Hepatocyte (in vitro differentiated cells): ENCODE measurements at regions not wholly inside any gene's neighbourhood (a gene's known extent, or its start where the extent isn't known, plus 50 kb on each side); places are given as distances from the start of the nearest gene placed in this dataset.

Source experiments
- EZH2 ChIP-seq: fragments of 200-600 bp; sonication (generic); IDR thresholded peaks from 2 replicates; pipeline ENCODE4 v1.6.1; 2016; ENCODE audit warnings: antibody characterized with exemption, mild to moderate bottlenecking, borderline replicate concordance
- EZH2phosphoT487 ChIP-seq: fragments of 200-600 bp; sonication (generic); IDR thresholded peaks from one replicate; pipeline ENCODE4 v1.6.1; 2018; ENCODE audit warnings: antibody characterized with exemption, mild to moderate bottlenecking, low read depth, moderate library complexity; ENCODE audit not compliant: unreplicated experiment, severe bottlenecking
- TF ChIP-seq, protein P1 (sequence below): fragments of 200-600 bp; sonication (generic); IDR thresholded peaks from 2 replicates; pipeline ENCODE4 v1.5.1; 2016; ENCODE audit warnings: antibody characterized with exemption, mild to moderate bottlenecking; ENCODE audit not compliant: poor library complexity

DNA sequence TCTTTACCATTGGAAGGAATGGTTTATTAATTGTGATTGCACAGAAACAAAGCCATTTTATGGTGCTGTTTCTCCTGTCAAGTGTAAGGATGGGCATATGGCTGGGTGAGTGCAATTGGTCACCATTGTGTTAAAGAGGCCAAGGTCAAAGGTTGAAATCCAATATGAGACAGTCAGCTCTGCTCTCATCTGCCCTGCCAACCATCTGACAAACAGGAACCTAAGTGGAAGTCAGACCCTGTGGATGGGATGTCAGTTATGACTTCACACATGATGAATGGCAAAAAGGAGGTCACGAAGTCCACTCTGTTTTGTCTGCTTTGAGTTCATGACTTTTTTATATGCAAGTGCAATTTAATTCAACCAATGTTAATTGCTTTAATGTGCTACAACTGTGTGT lies 172.7 kb upstream of the TMEM229A start:
- TF ChIP-seq EZH2phosphoT487: no peak
- TF ChIP-seq, protein P1, sequence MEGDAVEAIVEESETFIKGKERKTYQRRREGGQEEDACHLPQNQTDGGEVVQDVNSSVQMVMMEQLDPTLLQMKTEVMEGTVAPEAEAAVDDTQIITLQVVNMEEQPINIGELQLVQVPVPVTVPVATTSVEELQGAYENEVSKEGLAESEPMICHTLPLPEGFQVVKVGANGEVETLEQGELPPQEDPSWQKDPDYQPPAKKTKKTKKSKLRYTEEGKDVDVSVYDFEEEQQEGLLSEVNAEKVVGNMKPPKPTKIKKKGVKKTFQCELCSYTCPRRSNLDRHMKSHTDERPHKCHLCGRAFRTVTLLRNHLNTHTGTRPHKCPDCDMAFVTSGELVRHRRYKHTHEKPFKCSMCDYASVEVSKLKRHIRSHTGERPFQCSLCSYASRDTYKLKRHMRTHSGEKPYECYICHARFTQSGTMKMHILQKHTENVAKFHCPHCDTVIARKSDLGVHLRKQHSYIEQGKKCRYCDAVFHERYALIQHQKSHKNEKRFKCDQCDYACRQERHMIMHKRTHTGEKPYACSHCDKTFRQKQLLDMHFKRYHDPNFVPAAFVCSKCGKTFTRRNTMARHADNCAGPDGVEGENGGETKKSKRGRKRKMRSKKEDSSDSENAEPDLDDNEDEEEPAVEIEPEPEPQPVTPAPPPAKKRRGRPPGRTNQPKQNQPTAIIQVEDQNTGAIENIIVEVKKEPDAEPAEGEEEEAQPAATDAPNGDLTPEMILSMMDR: no peak
- TF ChIP-seq EZH2: no peak
